ENCODE measurements at regions not wholly inside any gene's neighbourhood (a gene's known extent, or its start where the extent isn't known, plus 50 kb on each side); places are given as distances from the start of the nearest gene placed in this dataset.

- Histone ChIP-seq H3K27ac (ENCODE audit: low read length, poor library complexity, severe bottlenecking) (no peak overlapping the region), H2BK12ac (ENCODE audit: low read length in 2 of 2) (no peak overlapping the region), H2AFZ (ENCODE audit: low read depth, low read length) (no peak overlapping the region), H3K4ac (ENCODE audit: low read depth in 1 of 2, low read length in 2 of 2) (no peak overlapping the region), H3K4me3 (ENCODE audit: insufficient read depth in 1 of 2, low read depth in 1 of 2, low read length in 2 of 2) (no peak overlapping the region), H2BK120ac (ENCODE audit: low read depth, low read length) (no peak overlapping the region), H4K91ac (ENCODE audit: low read length) (no peak overlapping the region), H4K8ac (ENCODE audit: low read length) (no peak overlapping the region), H3K27me3 (ENCODE audit: control insufficient read depth in 1 of 2, insufficient read depth in 1 of 2, low read length in 2 of 2) (no peaks in the 10 kb centered on the region), H2AK5ac (ENCODE audit: low read length, severe bottlenecking) (no peak overlapping the region), H3K14ac (ENCODE audit: low read length in 2 of 2) (no peak overlapping the region), H2BK5ac (ENCODE audit: low read depth, low read length, poor library complexity, severe bottlenecking) (no peak overlapping the region), H3K9ac (ENCODE audit: low read length) (no peak overlapping the region), H3K4me1 (ENCODE audit: control insufficient read depth, insufficient read depth, low read depth, low read length) (peaks cover 2% of the 10 kb centered on the region), H3K79me1 (replicated peaks; ENCODE audit: low read length, poor library complexity, severe bottlenecking) (no peaks in the 10 kb centered on the region), H2BK15ac (ENCODE audit: low read depth, poor library complexity, severe bottlenecking) (no peak overlapping the region), H3K36me3 (ENCODE audit: control insufficient read depth in 1 of 2, insufficient read depth in 2 of 2, low read depth in 1 of 2, low read length in 2 of 2) (no peaks in the 10 kb centered on the region), H3K4me2 (ENCODE audit: low read length, poor library complexity, severe bottlenecking) (no peak overlapping the region), H3K18ac (ENCODE audit: low read depth in 1 of 2, low read length in 2 of 2) (no peak overlapping the region), H3K23ac (ENCODE audit: low read length in 2 of 2) (no peak overlapping the region), H3K9me3 (ENCODE audit: control insufficient read depth, low read length) (no peaks in the 10 kb centered on the region)
- DNase-seq: no peak
- WGBS: 93% methylated on average over 4 of the region's 4 CpGs
These were observed 498.8 kb upstream of the C1orf87 start for GRCh38 chr1:60572378-60572777.

- H3K27ac ChIP-seq (ENCODE audit: low read length, poor library complexity, severe bottlenecking): no peak overlapping the region
- no peak overlapping the region for H2BK12ac ChIP-seq (ENCODE audit: low read length in 2 of 2)
- H3K27me3 ChIP-seq (ENCODE audit: control insufficient read depth in 1 of 2, insufficient read depth in 1 of 2, low read length in 2 of 2): no peaks in the 10 kb centered on the region
- H2BK15ac ChIP-seq (ENCODE audit: low read depth, poor library complexity, severe bottlenecking): no peak overlapping the region
- no peak overlapping the region for H2BK5ac ChIP-seq (ENCODE audit: low read depth, low read length, poor library complexity, severe bottlenecking)
- no peak overlapping the region for H3K9ac ChIP-seq (ENCODE audit: low read length)
- H3K23ac ChIP-seq (ENCODE audit: low read length in 2 of 2): no peak overlapping the region
- H3K36me3 ChIP-seq (ENCODE audit: control insufficient read depth in 1 of 2, insufficient read depth in 2 of 2, low read depth in 1 of 2, low read length in 2 of 2): no peaks in the 10 kb centered on the region
- no peak for DNase-seq
- H3K18ac ChIP-seq (ENCODE audit: low read depth in 1 of 2, low read length in 2 of 2): no peak overlapping the region
- no peaks in the 10 kb centered on the region for H3K79me1 ChIP-seq (replicated peaks; ENCODE audit: low read length, poor library complexity, severe bottlenecking)
- H3K9me3 ChIP-seq (ENCODE audit: control insufficient read depth, low read length): no peaks in the 10 kb centered on the region
- no peak overlapping the region for H3K4ac ChIP-seq (ENCODE audit: low read depth in 1 of 2, low read length in 2 of 2)
- no peak overlapping the region for H3K4me2 ChIP-seq (ENCODE audit: low read length, poor library complexity, severe bottlenecking)
- no peak overlapping the region for H4K8ac ChIP-seq (ENCODE audit: low read length)
- H2BK120ac ChIP-seq (ENCODE audit: low read depth, low read length): no peak overlapping the region
- no peak overlapping the region for H4K91ac ChIP-seq (ENCODE audit: low read length)
- H3K4me1 ChIP-seq (ENCODE audit: control insufficient read depth, insufficient read depth, low read depth, low read length): peaks cover 2% of the 10 kb centered on the region
- 59% methylated on average over 1 of the region's 1 CpG for WGBS
- H2AK5ac ChIP-seq (ENCODE audit: low read length, severe bottlenecking): no peak overlapping the region
- no peak overlapping the region for H3K4me3 ChIP-seq (ENCODE audit: insufficient read depth in 1 of 2, low read depth in 1 of 2, low read length in 2 of 2)
- H2AFZ ChIP-seq (ENCODE audit: low read depth, low read length): no peak overlapping the region
- no peak overlapping the region for H3K14ac ChIP-seq (ENCODE audit: low read length in 2 of 2)
These were observed 498.2 kb upstream of the C1orf87 start for GRCh38 chr1:60571811-60572210.

- H2BK15ac ChIP-seq (ENCODE audit: low read depth, poor library complexity, severe bottlenecking): no peak overlapping the region
- no peak overlapping the region for H2BK5ac ChIP-seq (ENCODE audit: low read depth, low read length, poor library complexity, severe bottlenecking)
- H3K36me3 ChIP-seq (ENCODE audit: control insufficient read depth in 1 of 2, insufficient read depth in 2 of 2, low read depth in 1 of 2, low read length in 2 of 2): no peaks in the 10 kb centered on the region
- H3K27me3 ChIP-seq (ENCODE audit: control insufficient read depth in 1 of 2, insufficient read depth in 1 of 2, low read length in 2 of 2): no peaks in the 10 kb centered on the region
- H4K91ac ChIP-seq (ENCODE audit: low read length): no peak overlapping the region
- H3K79me1 ChIP-seq (replicated peaks; ENCODE audit: low read length, poor library complexity, severe bottlenecking): no peaks in the 10 kb centered on the region
- 97% methylated on average over 2 of the region's 2 CpGs for WGBS
- no peak overlapping the region for H2AFZ ChIP-seq (ENCODE audit: low read depth, low read length)
- no peak overlapping the region for H3K4me2 ChIP-seq (ENCODE audit: low read length, poor library complexity, severe bottlenecking)
- no peak overlapping the region for H3K18ac ChIP-seq (ENCODE audit: low read depth in 1 of 2, low read length in 2 of 2)
- no peak overlapping the region for H3K27ac ChIP-seq (ENCODE audit: low read length, poor library complexity, severe bottlenecking)
- no peak overlapping the region for H4K8ac ChIP-seq (ENCODE audit: low read length)
- H2AK5ac ChIP-seq (ENCODE audit: low read length, severe bottlenecking): no peak overlapping the region
- no peak for DNase-seq
- H3K9me3 ChIP-seq (ENCODE audit: control insufficient read depth, low read length): no peaks in the 10 kb centered on the region
- no peak overlapping the region for H3K23ac ChIP-seq (ENCODE audit: low read length in 2 of 2)
- peaks cover 2% of the 10 kb centered on the region for H3K4me1 ChIP-seq (ENCODE audit: control insufficient read depth, insufficient read depth, low read depth, low read length)
- no peak overlapping the region for H2BK120ac ChIP-seq (ENCODE audit: low read depth, low read length)
- no peak overlapping the region for H3K14ac ChIP-seq (ENCODE audit: low read length in 2 of 2)
- H3K4me3 ChIP-seq (ENCODE audit: insufficient read depth in 1 of 2, low read depth in 1 of 2, low read length in 2 of 2): no peak overlapping the region
- no peak overlapping the region for H2BK12ac ChIP-seq (ENCODE audit: low read length in 2 of 2)
- H3K4ac ChIP-seq (ENCODE audit: low read depth in 1 of 2, low read length in 2 of 2): no peak overlapping the region
- H3K9ac ChIP-seq (ENCODE audit: low read length): no peak overlapping the region
These were observed 495.6 kb upstream of the C1orf87 start for GRCh38 chr1:60569189-60569588.

GRCh38 chr1:60567256-60567655, 493.7 kb upstream of the C1orf87 start:
- no peak overlapping the region for H3K9ac ChIP-seq (ENCODE audit: low read length)
- H2BK15ac ChIP-seq (ENCODE audit: low read depth, poor library complexity, severe bottlenecking): no peak overlapping the region
- no peak overlapping the region for H3K4me3 ChIP-seq (ENCODE audit: insufficient read depth in 1 of 2, low read depth in 1 of 2, low read length in 2 of 2)
- no peak overlapping the region for H4K8ac ChIP-seq (ENCODE audit: low read length)
- no peak overlapping the region for H3K23ac ChIP-seq (ENCODE audit: low read length in 2 of 2)
- H3K9me3 ChIP-seq (ENCODE audit: control insufficient read depth, low read length): no peaks in the 10 kb centered on the region
- H2BK5ac ChIP-seq (ENCODE audit: low read depth, low read length, poor library complexity, severe bottlenecking): no peak overlapping the region
- H4K91ac ChIP-seq (ENCODE audit: low read length): no peak overlapping the region
- H3K18ac ChIP-seq (ENCODE audit: low read depth in 1 of 2, low read length in 2 of 2): no peak overlapping the region
- H3K79me1 ChIP-seq (replicated peaks; ENCODE audit: low read length, poor library complexity, severe bottlenecking): no peaks in the 10 kb centered on the region
- H3K36me3 ChIP-seq (ENCODE audit: control insufficient read depth in 1 of 2, insufficient read depth in 2 of 2, low read depth in 1 of 2, low read length in 2 of 2): no peaks in the 10 kb centered on the region
- no peak overlapping the region for H3K4me2 ChIP-seq (ENCODE audit: low read length, poor library complexity, severe bottlenecking)
- no peaks in the 10 kb centered on the region for H3K4me1 ChIP-seq (ENCODE audit: control insufficient read depth, insufficient read depth, low read depth, low read length)
- no peak overlapping the region for H2BK120ac ChIP-seq (ENCODE audit: low read depth, low read length)
- no peak overlapping the region for H3K27ac ChIP-seq (ENCODE audit: low read length, poor library complexity, severe bottlenecking)
- H2AK5ac ChIP-seq (ENCODE audit: low read length, severe bottlenecking): no peak overlapping the region
- no peaks in the 10 kb centered on the region for H3K27me3 ChIP-seq (ENCODE audit: control insufficient read depth in 1 of 2, insufficient read depth in 1 of 2, low read length in 2 of 2)
- H3K14ac ChIP-seq (ENCODE audit: low read length in 2 of 2): no peak overlapping the region
- no peak overlapping the region for H2BK12ac ChIP-seq (ENCODE audit: low read length in 2 of 2)
- DNase-seq: no peak
- no peak overlapping the region for H2AFZ ChIP-seq (ENCODE audit: low read depth, low read length)
- no peak overlapping the region for H3K4ac ChIP-seq (ENCODE audit: low read depth in 1 of 2, low read length in 2 of 2)
